ENCODE measurements at regions not wholly inside any gene's neighbourhood (a gene's known extent, or its start where the extent isn't known, plus 50 kb on each side); places are given as distances from the start of the nearest gene placed in this dataset.
"Not testable (repeated sequence)": the region's sequence is repeated elsewhere in the genome, so short reads cannot be mapped to it uniquely, and the experiment has no call there.

GRCh38 chr21:38042246-38042645, 126.0 kb upstream of the KCNJ6 start:
- DNase-seq, result no peak

GRCh38 chr21:38048167-38048566, 131.9 kb upstream of the KCNJ6 start:
- DNase-seq, result peak; percentile 4

DNA sequence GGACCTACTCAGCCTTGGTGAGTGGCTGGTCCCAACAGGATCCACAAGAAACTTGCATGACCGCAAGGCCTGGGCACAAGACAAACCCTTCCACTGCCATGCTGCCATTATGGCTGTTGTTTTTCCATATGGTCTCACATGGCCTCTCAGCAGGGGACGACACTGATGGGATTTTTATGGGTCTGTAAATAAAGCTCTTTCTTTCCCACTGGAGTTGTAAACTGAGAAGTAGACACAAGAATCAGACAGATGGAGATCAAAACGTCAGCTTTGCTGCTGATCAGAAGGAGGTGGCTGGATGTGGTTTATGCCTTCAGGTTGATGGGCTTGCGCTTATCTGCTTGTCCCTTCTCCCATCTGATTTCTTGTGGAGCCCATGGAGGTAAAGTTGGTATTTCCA, 138.1 kb upstream of the KCNJ6 start:
- peak; percentile 82 for DNase-seq

DNA sequence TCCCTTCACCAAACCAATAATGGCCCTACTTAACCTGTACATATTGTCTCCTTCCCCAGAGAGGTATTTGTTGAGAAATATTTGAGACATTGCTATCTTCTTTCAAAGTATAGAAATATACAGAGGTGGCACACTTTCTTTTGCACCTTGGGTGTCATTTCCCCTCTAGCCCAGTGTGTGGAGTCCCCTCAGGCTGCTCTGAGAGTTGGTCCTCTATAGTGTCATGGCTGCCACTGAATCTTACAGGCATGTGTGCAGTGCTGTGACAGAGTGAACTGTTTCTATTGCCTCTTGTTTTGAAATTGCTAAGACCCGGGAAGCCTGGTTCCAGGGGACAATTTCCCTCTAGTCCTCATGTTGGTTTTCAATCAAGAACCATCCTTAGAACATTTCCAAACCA, 140.2 kb upstream of the KCNJ6 start:
- no peak for DNase-seq

GRCh38 chr21:38057626-38058025, 141.4 kb upstream of the KCNJ6 start:
- no peak for DNase-seq

GRCh38 chr21:38060533-38060932, 144.3 kb upstream of the KCNJ6 start:
- DNase-seq, result no peak

GRCh38 chr21:38067086-38067739, 151.0 kb upstream of the KCNJ6 start:
- DNase-seq, result no peak

DNA sequence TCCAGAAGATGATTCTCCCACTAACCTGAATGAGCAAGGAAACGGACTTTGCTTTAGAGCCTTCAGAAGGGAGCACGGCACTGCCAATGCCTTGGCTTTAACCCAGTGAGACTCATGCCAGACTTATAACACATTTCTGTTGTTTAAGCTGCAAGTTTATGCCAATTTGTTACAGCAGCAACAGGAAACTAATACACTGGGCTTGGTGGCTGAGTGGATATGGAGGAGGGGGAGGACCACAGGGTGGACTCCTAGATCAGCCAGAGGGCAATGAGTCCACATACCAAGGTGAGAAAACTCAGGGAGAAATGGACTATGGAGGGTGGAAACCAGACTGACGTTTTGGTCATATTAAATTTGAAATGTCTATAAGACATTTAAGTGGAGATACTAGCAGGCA, 156.2 kb upstream of the KCNJ6 start:
- no peak for DNase-seq

GRCh38 chr21:38075833-38076587, 159.8 kb upstream of the KCNJ6 start:
- no peak for DNase-seq

DNA sequence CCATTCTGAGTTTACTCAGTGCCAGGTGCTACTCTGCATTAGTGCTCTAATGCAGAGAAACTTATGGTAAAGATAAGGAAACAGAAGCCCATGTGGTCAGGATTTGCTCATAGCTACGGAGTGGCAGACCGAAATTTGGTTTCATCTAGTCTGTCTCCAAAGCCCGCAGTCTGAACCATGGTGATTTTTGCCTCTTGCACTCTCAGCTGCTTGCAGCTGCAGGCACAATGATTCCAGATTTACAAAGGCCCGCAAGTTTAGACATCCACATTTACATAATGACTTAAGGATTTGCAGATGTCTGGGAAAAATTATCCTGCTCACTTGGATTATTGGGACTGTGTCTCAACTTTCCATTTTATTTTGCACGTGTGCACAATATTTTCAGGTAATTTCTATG, 161.3 kb upstream of the KCNJ6 start:
- DNase-seq, result no peak

- no peak for DNase-seq
These were observed 164.6 kb upstream of the KCNJ6 start for GRCh38 chr21:38080888-38081287.

DNA sequence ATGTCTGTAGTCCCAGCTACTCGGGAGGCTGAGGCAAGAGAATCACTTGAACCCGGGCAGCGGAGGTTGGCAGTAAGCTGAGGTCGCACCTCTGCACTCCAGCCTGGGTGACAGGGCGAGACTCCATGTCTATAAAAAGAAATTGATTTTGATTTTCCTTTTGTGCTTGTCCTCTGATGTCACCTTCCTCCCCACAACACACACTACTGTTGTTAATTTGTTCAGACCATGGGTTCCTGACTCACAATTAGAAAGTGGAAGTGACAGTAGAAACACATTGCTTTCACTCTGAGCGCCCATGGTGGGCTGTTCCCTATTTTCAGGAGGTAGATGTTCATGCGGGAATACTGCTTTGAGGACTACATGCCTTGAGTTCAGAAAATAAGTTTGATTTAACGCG, 165.5 kb upstream of the KCNJ6 start:
- no peak for DNase-seq

- no peak for DNase-seq
These were observed 166.8 kb upstream of the KCNJ6 start for GRCh38 chr21:38082936-38083485.

DNA sequence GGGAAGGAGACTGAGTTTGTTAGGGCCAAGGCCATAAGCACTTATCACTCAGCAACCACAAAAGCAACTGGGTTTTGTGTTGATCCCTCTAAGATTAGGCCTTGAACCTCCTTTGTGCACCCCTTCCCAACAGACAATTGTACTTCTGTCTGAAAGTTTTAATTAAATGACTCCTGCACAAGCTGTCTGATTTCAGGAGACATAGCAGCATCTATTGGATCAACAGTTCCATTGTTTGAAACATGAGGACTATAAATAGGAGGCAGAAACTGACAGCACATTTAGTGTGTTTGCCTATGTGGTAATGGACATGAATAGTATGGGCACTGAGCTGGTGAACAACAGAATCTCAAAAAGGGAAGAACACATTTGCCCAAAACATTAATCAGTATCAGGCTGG, 167.3 kb upstream of the KCNJ6 start:
- DNase-seq, result no peak

GRCh38 chr21:38086580-38086979, 170.2 kb upstream of the KCNJ15 start:
- no peak for DNase-seq

- no peak for DNase-seq
These were observed 167.7 kb upstream of the KCNJ15 start for GRCh38 chr21:38088916-38089762.

- no peak for DNase-seq
These were observed 167.1 kb upstream of the KCNJ15 start for GRCh38 chr21:38089763-38090046.

DNA sequence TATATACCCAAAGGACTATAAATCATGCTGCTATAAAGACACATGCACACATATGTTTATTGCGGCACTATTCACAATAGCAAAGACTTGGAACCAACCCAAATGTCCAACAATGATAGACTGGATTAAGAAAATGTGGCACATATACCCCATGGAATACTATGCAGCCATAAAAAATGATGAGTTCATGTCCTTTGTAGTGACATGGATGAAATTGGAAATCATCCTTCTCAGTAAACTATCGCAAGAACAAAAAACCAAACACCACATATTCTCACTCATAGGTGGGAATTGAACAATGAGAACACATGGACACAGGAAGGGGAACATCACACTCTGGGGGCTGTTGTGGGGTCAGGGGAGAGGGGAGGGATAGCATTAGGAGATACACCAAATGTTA, 165.7 kb upstream of the KCNJ15 start:
- not testable (repeated sequence) for DNase-seq

DNA sequence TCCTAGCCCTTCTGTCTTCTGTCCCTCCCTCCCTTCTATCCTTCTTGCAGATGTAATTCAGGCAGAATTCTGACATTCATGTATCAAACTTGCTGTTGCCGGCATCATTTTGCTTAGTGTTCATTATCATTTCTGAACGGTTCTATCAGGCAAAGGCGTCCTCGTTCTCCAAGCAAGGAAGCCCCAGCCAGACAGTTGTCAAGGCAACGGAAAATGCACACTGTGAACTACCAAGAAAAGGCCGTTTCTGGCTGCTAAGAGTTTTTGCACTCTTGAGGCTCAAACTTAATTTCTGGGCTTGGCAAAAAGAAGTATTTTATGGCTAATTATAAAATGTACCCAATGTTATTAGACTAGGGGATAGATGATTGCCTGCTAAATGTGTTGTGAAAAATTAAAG, 164.7 kb upstream of the KCNJ15 start:
- DNase-seq, result no peak

GRCh38 chr21:38095220-38095619, 161.6 kb upstream of the KCNJ15 start:
- DNase-seq, result no peak

DNA sequence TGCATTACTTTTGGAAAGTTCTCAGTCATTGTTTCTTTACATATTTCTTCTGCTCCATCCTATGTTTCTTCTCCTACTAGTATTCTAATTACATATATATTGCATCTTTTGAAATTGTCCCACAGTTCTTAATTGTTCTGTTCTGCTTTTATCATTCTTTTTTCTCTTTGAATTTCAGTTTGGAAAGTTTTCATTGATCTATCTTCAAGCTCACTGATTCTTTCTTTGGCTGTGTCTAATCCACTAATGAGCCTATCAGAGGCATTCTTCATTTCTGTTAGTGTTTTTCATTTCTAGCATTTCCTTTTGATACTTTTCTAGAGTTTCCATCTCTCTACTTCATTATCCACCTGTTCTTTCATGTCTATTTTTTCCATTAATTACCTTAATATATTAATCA, 159.0 kb upstream of the KCNJ15 start:
- DNase-seq, result no peak

GRCh38 chr21:38112219-38112789, 144.5 kb upstream of the KCNJ15 start:
- no peak for DNase-seq

- no peak for DNase-seq
These were observed 142.0 kb upstream of the KCNJ15 start for GRCh38 chr21:38114717-38115333.
